ENCODE measurements at regions not wholly inside any gene's neighbourhood (a gene's known extent, or its start where the extent isn't known, plus 50 kb on each side); places are given as distances from the start of the nearest gene placed in this dataset.

GRCh38 chr12:65590318-65590717, 234.0 kb upstream of the HMGA2 start:
- DNase-seq (ENCODE audit: low spot score) = no peak
- no peak for TF ChIP-seq CTCF (IDR thresholded peaks at IDR 0.05; ENCODE audit: extremely low read depth, missing control alignments)

GRCh38 chr12:65592416-65592815, 231.9 kb upstream of the HMGA2 start:
- TF ChIP-seq CTCF (IDR thresholded peaks at IDR 0.05; ENCODE audit: extremely low read depth, missing control alignments) = no peak

GRCh38 chr12:65593239-65593701, 231.0 kb upstream of the HMGA2 start:
- DNase-seq (ENCODE audit: low spot score) = no peak
- TF ChIP-seq CTCF (IDR thresholded peaks at IDR 0.05; ENCODE audit: extremely low read depth, missing control alignments) = no peak

More at GRCh38 chr12:65592416-65592815, 231.9 kb upstream of the HMGA2 start:
- DNase-seq (ENCODE audit: low spot score) = no peak

- no peak for DNase-seq (ENCODE audit: low spot score)
- no peak for TF ChIP-seq CTCF (IDR thresholded peaks at IDR 0.05; ENCODE audit: extremely low read depth, missing control alignments)
These were observed 229.9 kb upstream of the HMGA2 start for GRCh38 chr12:65594409-65594808.

GRCh38 chr12:65595016-65595560, 229.2 kb upstream of the HMGA2 start:
- no peak for DNase-seq (ENCODE audit: low spot score)
- TF ChIP-seq CTCF (IDR thresholded peaks at IDR 0.05; ENCODE audit: extremely low read depth, missing control alignments) = no peak

GRCh38 chr12:65596514-65597091, 227.7 kb upstream of the HMGA2 start:
- no peak for DNase-seq (ENCODE audit: low spot score)
- no peak for TF ChIP-seq CTCF (IDR thresholded peaks at IDR 0.05; ENCODE audit: extremely low read depth, missing control alignments)

GRCh38 chr12:65597527-65597926, 226.8 kb upstream of the HMGA2 start:
- no peak for DNase-seq (ENCODE audit: low spot score)
- TF ChIP-seq CTCF (IDR thresholded peaks at IDR 0.05; ENCODE audit: extremely low read depth, missing control alignments) = no peak
